ENCODE measurements at regions not wholly inside any gene's neighbourhood (a gene's known extent, or its start where the extent isn't known, plus 50 kb on each side); places are given as distances from the start of the nearest gene placed in this dataset.

- no peak for TF ChIP-seq CTCF (conservative IDR thresholded peaks at IDR 0.05; ENCODE audit: low read length)
- H3K4me3 ChIP-seq (ENCODE audit: low read length), result no peak overlapping the region
- no peak for DNase-seq (ENCODE audit: low read depth)
Observed at GRCh38 chr7:25436413-25436812, 208.1 kb upstream of the NPVF start.

GRCh38 chr7:25437308-25437707, 209.0 kb upstream of the NPVF start:
- H3K4me3 ChIP-seq (ENCODE audit: low read length), result no peak overlapping the region
- no peak for DNase-seq (ENCODE audit: low read depth)
- no peak for TF ChIP-seq CTCF (conservative IDR thresholded peaks at IDR 0.05; ENCODE audit: low read length)

- no peak for TF ChIP-seq CTCF (conservative IDR thresholded peaks at IDR 0.05; ENCODE audit: low read length)
- no peak overlapping the region for H3K4me3 ChIP-seq (ENCODE audit: low read length)
- no peak for DNase-seq (ENCODE audit: low read depth)
Observed at GRCh38 chr7:25444991-25445390, 216.7 kb upstream of the NPVF start.

GRCh38 chr7:25448301-25448700, 220.0 kb upstream of the NPVF start:
- H3K4me3 ChIP-seq (ENCODE audit: low read length), result no peak overlapping the region
- no peak for DNase-seq (ENCODE audit: low read depth)
- no peak for TF ChIP-seq CTCF (conservative IDR thresholded peaks at IDR 0.05; ENCODE audit: low read length)

GRCh38 chr7:25454020-25454419, 225.7 kb upstream of the NPVF start:
- no peak overlapping the region for H3K4me3 ChIP-seq (ENCODE audit: low read length)
- TF ChIP-seq CTCF (conservative IDR thresholded peaks at IDR 0.05; ENCODE audit: low read length), result no peak
- no peak for DNase-seq (ENCODE audit: low read depth)

- TF ChIP-seq CTCF (conservative IDR thresholded peaks at IDR 0.05; ENCODE audit: low read length), result no peak
- DNase-seq (ENCODE audit: low read depth), result no peak
- no peak overlapping the region for H3K4me3 ChIP-seq (ENCODE audit: low read length)
Observed at GRCh38 chr7:25454562-25455041, 226.3 kb upstream of the NPVF start.

GRCh38 chr7:25455683-25456251, 227.5 kb upstream of the NPVF start:
- no peak for DNase-seq (ENCODE audit: low read depth)
- TF ChIP-seq CTCF (conservative IDR thresholded peaks at IDR 0.05; ENCODE audit: low read length), result no peak
- H3K4me3 ChIP-seq (ENCODE audit: low read length), result no peak overlapping the region
